Lower leg skin (tissue), 4 donors: ENCODE measurements at regions not wholly inside any gene's neighbourhood (a gene's known extent, or its start where the extent isn't known, plus 50 kb on each side); places are given as distances from the start of the nearest gene placed in this dataset.
A peak's percentile ranks its signal among the peaks of the same experiment; 100 is the strongest.

ENCODE experiments used
- DNase-seq, 2 donors: peaks; one replicate each; pipeline ENCODE4 v3.0.0-alpha.2; 2019; ENCODE audit warnings: low spot score in 2 of 2
- H3K4me3 ChIP-seq: fragments of 200-600 bp; sonication (generic); 2 replicates; pipeline ENCODE4 v1.5.1; 2017; ENCODE audit warnings: mild to moderate bottlenecking, low read depth; ENCODE audit not compliant: poor library complexity, severe bottlenecking
- POLR2A ChIP-seq, 2 donors: fragments of 450-650 bp; IDR thresholded peaks; one replicate each; pipeline ENCODE4 v1.6.1; 2016 to 2017; ENCODE audit warnings: antibody characterized with exemption in 2 of 2, mild to moderate bottlenecking in 1 of 2, moderate library complexity in 1 of 2
- WGBS, 2 donors: methylation state at CpG; one replicate each; pipeline ENCODE4 v1.1.5; 2018; 5-methylcytosine and 5-hydroxymethylcytosine counted together
- intact Hi-C: fragments of 100-400 bp; cut with DNase I; formaldehyde crosslinking; loops from one replicate; pipeline ENCODE4 v1.15.0; 2023; ENCODE audit warnings: low total_unique reads
- TF ChIP-seq, protein P1 (sequence below), 3 donors: fragments of 450-650 bp; IDR thresholded peaks; one replicate each; pipeline ENCODE4 v1.5.1; 2016; ENCODE audit warnings: antibody characterized with exemption in 3 of 3, mild to moderate bottlenecking in 3 of 3, moderate library complexity in 2 of 3

DNA sequence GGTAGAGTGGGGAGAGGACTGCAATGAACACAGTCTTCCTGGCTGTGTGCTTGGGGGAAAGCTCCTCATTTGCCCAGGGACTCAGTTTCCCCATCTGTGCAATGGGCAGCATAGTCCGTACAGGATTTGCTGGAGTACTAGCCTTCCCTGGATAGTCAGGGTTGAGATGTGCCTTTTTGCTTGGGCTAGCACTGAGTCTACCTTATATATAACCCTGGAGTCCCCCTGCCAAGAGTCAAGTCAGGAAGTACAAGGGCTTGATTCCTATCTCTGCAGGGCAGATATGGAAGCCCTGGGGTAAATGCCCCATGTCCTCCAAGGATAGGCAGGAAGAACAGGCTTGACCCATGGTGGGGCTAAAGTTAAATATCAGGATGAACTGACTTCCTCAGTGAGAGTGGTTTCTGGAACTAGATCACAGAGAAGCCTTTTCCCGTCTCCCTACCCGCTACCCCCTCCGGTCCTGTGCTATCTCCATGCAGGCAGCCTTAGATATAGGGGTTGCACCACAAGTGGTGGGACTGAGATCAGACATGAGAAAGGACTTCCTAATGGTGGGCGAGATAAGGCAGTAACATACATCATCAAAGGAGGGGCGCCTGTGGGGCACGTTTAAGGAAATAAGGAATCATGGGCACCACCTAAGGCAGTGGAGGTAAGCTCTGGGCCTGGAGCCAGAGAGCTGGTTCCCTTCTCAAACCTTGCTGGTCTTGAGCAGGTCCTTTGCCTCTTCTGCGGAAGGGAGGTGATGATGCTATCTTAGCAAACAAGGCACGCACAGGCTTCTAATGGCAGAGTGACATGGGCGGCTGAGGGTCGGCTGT, 157.9 kb downstream of the MRPL14 start:
- 84 to 86% methylated on average over 11 of the region's 11 CpGs for WGBS, 2 donors
- no peak for DNase-seq
- no peak for TF ChIP-seq POLR2A (IDR thresholded peaks at IDR 0.05)
- TF ChIP-seq, protein P1, sequence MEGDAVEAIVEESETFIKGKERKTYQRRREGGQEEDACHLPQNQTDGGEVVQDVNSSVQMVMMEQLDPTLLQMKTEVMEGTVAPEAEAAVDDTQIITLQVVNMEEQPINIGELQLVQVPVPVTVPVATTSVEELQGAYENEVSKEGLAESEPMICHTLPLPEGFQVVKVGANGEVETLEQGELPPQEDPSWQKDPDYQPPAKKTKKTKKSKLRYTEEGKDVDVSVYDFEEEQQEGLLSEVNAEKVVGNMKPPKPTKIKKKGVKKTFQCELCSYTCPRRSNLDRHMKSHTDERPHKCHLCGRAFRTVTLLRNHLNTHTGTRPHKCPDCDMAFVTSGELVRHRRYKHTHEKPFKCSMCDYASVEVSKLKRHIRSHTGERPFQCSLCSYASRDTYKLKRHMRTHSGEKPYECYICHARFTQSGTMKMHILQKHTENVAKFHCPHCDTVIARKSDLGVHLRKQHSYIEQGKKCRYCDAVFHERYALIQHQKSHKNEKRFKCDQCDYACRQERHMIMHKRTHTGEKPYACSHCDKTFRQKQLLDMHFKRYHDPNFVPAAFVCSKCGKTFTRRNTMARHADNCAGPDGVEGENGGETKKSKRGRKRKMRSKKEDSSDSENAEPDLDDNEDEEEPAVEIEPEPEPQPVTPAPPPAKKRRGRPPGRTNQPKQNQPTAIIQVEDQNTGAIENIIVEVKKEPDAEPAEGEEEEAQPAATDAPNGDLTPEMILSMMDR (IDR thresholded peaks at IDR 0.05): no peak

DNA sequence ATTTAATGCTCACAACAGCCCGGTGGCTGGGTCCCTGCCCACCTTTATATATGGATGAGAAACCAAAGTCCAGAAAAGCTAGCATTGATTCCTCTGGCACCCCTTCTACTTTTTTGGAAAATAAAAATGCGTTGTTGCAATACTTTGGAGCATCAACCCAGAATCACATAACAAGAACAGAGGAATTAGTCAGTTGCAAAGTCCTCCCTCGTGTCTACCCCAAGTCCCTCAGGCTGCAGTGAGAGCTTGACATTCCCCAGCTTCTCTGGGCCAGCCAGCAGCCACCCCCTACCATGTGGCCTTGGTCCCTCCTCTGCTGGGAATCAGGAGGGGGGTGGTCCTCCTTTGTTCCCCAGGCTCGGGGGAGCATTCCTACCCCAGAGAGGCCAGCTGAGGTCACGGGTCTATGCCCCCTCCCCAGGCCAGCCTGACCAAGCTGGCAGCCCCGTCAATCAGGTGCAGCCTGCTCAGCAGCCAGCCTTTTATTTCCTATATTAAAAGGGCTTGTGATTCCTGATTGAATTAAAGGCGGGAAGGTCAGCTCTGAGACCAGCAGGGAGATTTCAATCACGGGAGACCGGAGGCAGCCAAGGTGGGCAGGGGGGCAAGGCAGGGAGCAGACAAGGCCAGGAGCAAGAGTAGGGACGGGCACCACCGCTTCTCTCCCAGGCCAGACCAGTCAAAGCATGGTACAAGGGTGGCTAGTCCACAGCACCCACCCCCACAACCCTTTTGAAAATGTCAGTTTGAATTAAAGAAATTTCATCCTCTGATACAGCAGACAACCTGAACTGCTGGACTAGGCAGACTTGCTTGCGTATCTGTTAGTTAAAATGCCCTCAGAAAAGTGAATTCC, 158.9 kb downstream of the MRPL14 start:
- TF ChIP-seq POLR2A (IDR thresholded peaks at IDR 0.05): no peak
- TF ChIP-seq, protein P1 (IDR thresholded peaks at IDR 0.05): no peak
- no peak overlapping the region for H3K4me3 ChIP-seq
- DNase-seq: peak in 1 of 2 donors; percentile 76
- intact Hi-C loops: no loop called here
- WGBS, 2 donors: 90 to 91% methylated on average over 10 to 12 of the region's 12 CpGs

More for the DNA sequence above, 157.9 kb downstream of the MRPL14 start:
- H3K4me3 ChIP-seq: no peak overlapping the region
- intact Hi-C loops: no loop called here

DNA sequence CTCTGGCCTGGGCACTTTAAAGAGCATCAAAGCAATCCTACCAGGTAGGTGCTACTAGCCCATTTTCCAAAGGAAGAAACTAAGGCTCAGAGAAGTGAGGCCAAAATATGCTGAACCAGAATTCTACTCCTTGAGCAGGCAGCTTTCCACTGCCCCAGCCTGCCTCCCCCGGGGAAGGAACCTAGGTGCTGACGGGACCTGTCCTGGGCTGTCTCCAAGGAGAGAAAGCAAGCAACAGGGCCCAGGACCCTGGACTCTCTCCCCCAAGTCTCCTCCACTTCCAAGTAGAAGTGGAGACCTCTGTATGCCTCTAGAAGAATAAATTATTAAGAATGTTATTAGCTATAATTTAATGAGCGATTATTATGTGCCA, 159.5 kb downstream of the MRPL14 start:
- no peak for TF ChIP-seq POLR2A (IDR thresholded peaks at IDR 0.05)
- TF ChIP-seq, protein P1 (IDR thresholded peaks at IDR 0.05): no peak
- no peak overlapping the region for H3K4me3 ChIP-seq
- WGBS, 2 donors: 76 to 96% methylated on average over 3 of the region's 3 CpGs
- no peak for DNase-seq
- intact Hi-C loops: no loop called here

DNA sequence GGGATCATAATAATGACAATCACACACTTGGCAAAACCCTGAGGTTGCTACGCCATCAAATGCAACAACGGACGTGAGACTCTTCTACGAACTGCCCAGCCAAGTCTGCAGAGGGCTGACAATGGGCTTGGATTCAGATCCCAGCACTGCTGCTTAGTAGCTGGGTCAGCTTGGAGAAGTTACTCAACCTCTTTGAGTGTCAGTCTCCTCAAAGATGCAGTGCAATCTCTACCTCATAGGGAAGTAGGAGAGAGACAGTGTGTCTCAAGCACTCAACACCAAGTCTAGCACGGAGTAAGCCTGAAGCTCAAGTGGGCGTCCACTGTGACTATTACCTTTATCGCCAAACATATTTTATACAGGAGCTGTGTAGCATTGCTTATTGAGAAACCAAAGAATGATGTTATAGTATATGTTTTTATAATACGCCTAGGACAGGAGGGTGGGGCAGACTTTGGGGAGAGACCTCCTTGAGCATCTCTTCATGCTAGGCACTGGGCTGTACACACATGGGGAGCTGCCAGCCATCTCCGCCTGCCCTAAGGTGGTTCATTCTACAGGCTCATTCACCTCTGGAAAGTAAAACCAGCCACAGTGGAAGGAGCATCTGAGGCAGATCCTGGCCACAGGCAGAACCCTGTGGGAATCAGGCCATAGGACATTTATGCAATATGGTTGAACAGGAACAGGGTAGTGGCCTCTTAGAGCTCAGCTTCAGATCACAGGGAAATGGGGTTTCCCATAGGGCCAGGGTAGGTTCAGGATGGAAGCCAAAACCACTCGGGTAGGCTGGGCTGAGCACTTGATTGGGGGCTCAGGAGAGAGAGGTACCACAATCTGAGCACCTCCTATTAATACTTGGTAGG, 160.2 kb downstream of the MRPL14 start:
- WGBS, 2 donors: 75 to 81% methylated on average over 10 of the region's 10 CpGs
- no peak overlapping the region for H3K4me3 ChIP-seq
- TF ChIP-seq POLR2A (IDR thresholded peaks at IDR 0.05): no peak
- TF ChIP-seq, protein P1 (IDR thresholded peaks at IDR 0.05): no peak
- DNase-seq: no peak
- intact Hi-C loops: no loop called here

DNA sequence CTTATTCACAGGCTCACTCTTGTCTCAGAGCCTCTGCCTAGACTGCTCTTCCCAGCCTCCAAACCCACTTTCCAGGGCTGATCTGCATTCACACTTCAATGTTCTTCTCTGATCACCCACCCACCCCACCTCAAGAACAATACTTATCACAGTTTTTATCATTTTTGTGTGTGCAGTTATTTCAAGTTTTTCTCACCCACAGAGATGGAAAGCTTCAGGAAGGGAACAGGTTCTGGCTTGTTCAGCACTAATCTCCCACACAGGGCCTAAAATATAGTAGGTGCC, 160.9 kb downstream of the MRPL14 start:
- H3K4me3 ChIP-seq: no peak overlapping the region
- TF ChIP-seq, protein P1 (IDR thresholded peaks at IDR 0.05): no peak
- TF ChIP-seq POLR2A (IDR thresholded peaks at IDR 0.05): no peak
- DNase-seq: no peak
- intact Hi-C loops: no loop called here
